Vagina (tissue), 2 donors: ENCODE measurements at regions not wholly inside any gene's neighbourhood (a gene's known extent, or its start where the extent isn't known, plus 50 kb on each side); places are given as distances from the start of the nearest gene placed in this dataset.

Experiments
- CTCF ChIP-seq, 3 experiments: fragments of 450-650 bp in 2 of 3; fragments of 200-600 bp in 1 of 3; sonication (generic) in 1 of 3; IDR thresholded peaks; one replicate each; pipeline ENCODE4 v1.5.1; 2017 to 2019; ENCODE audit warnings: antibody characterized with exemption in 3 of 3, mild to moderate bottlenecking in 2 of 3, moderate library complexity in 2 of 3
- POLR2AphosphoS5 ChIP-seq, 2 donors: sonication (generic); formaldehyde crosslinking; IDR thresholded peaks; one replicate each; pipeline ENCODE4 v1.9.0; 2017; ENCODE audit warnings: antibody characterized with exemption in 2 of 2, mild to moderate bottlenecking in 2 of 2, low read depth in 1 of 2; ENCODE audit not compliant: insufficient read depth in 1 of 2

DNA sequence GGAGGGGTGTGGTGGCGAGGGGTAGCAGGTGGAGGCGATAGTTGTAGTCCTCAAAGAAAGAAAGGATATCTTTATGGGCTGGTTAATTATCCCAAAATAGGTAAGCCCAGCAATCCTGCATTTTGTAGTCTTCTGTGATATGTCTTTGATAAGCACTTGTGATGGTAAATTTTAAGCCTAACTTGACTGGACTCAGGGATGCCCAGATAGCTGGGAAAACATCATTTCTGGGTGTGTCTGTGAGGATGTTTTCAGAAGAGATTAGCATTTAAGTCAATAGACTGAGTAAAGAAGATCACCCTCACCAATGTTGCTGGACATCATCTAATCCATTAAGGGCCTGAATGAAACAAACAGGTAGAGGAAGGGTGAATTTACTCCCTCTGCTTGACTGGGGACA, 124.8 kb upstream of the RIPOR2 start:
- no peak for TF ChIP-seq CTCF (IDR thresholded peaks at IDR 0.05)
- TF ChIP-seq POLR2AphosphoS5 (IDR thresholded peaks at IDR 0.05; ENCODE audit: insufficient read depth in 1 of 2, low read depth in 1 of 2) = no peak
